ENCODE measurements at regions not wholly inside any gene's neighbourhood (a gene's known extent, or its start where the extent isn't known, plus 50 kb on each side); places are given as distances from the start of the nearest gene placed in this dataset.

- CTCF ChIA-PET: no interaction called here
- RAD21 ChIA-PET (ENCODE audit: low non-redundant PET in 1 of 2, low total read pairs in 2 of 2, uncharacterized antibody in 2 of 2, unreplicated experiment in 2 of 2): no interaction called here
- ATAC-seq (no peak), DNase-seq (ENCODE audit: low read depth, low spot score) (no peak)
- Histone ChIP-seq H3K27me3 (ENCODE audit: insufficient read depth, low read length) (no peaks in the 10 kb centered on the region), H3K9ac (ENCODE audit: low read length) (no peak overlapping the region), H4K20me1 (ENCODE audit: insufficient read depth) (no peaks in the 10 kb centered on the region), H3K4me2 (ENCODE audit: low read length) (no peak overlapping the region), H3K9me2 (ENCODE audit: insufficient read depth) (no peaks in the 10 kb centered on the region), H3K4me1 (ENCODE audit: control insufficient read depth in 1 of 2, insufficient read depth in 2 of 2, low read length in 2 of 2) (no peaks in the 10 kb centered on the region), H2AFZ (ENCODE audit: low read depth, low read length, poor library complexity, severe bottlenecking) (no peak overlapping the region), H3K36me3 (ENCODE audit: control insufficient read depth in 1 of 2, insufficient read depth in 2 of 2, low read length in 2 of 2) (no peaks in the 10 kb centered on the region), H3K4me3 (replicated peaks in 1 of 2; ENCODE audit: low read depth in 1 of 2, low read length in 2 of 2) (no peak overlapping the region), H3K27ac (ENCODE audit: low read depth, low read length) (no peak overlapping the region), H3K79me2 (ENCODE audit: insufficient read depth, low read length) (no peaks in the 10 kb centered on the region), H3K9me3 (ENCODE audit: control insufficient read depth in 1 of 2, insufficient read depth in 1 of 2, low read depth in 1 of 2, low read length in 2 of 2) (peaks cover 15 to 20% of the 10 kb centered on the region in 2 experiments; a peak in 3 of 4 replicates)
- intact Hi-C loops (cut with micrococcal nuclease): no loop called here
- POLR2A ChIA-PET: no interaction called here
- no TSS peak for BruUV-seq (replicated peaks)
- TF ChIP-seq CBX3 (IDR thresholded peaks at IDR 0.05; ENCODE audit: low read depth) (no peak), YY1 (IDR thresholded peaks at IDR 0.05; ENCODE audit: extremely low read depth, insufficient replicate concordance, low read depth, low read length) (no peak), ZNF274 (IDR thresholded peaks at IDR 0.05; ENCODE audit: low read depth, low read length) (no peak), CEBPB (IDR thresholded peaks at IDR 0.05; ENCODE audit: low read depth) (no peak), REST (IDR thresholded peaks at IDR 0.05; ENCODE audit: low read depth) (no peak), RAD21 (IDR thresholded peaks at IDR 0.05; ENCODE audit: low read depth) (no peak), SP1 (IDR thresholded peaks at IDR 0.05; ENCODE audit: low read depth) (no peak), ZFX (IDR thresholded peaks at IDR 0.05) (no peak), JUND (IDR thresholded peaks at IDR 0.05) (no peak), FOSL1 (IDR thresholded peaks at IDR 0.05; ENCODE audit: low read depth) (no peak), EZH2phosphoT487 (IDR thresholded peaks at IDR 0.05; ENCODE audit: borderline replicate concordance) (no peak), ATF3 (IDR thresholded peaks at IDR 0.05) (no peak), ZBTB33 (IDR thresholded peaks at IDR 0.05; ENCODE audit: extremely low read depth, insufficient replicate concordance, low read length) (no peak), POLR2AphosphoS5 (IDR thresholded peaks at IDR 0.05; ENCODE audit: low read depth, low read length) (no peak), TCF7L2 (IDR thresholded peaks at IDR 0.05; ENCODE audit: borderline replicate concordance, extremely low read depth, insufficient read depth, insufficient read length) (no peak), EZH2 (IDR thresholded peaks at IDR 0.05) (no peak), EGR1 (IDR thresholded peaks at IDR 0.05; ENCODE audit: low read depth) (no peak)
These were observed 766.1 kb upstream of the ANO3 start for GRCh38 chr11:25565846-25566245.

All from HCT116 (cell line).